ENCODE measurements at regions not wholly inside any gene's neighbourhood (a gene's known extent, or its start where the extent isn't known, plus 50 kb on each side); places are given as distances from the start of the nearest gene placed in this dataset.

GRCh38 chr3:14057701-14058100 is 67.0 kb downstream of the CHCHD4 start:
- TF ChIP-seq GATA2 (IDR thresholded peaks at IDR 0.05; ENCODE audit: low read depth, low read length) (no peak), GATA3 (IDR thresholded peaks at IDR 0.05; ENCODE audit: low read depth, low read length) (no peak)

DNA sequence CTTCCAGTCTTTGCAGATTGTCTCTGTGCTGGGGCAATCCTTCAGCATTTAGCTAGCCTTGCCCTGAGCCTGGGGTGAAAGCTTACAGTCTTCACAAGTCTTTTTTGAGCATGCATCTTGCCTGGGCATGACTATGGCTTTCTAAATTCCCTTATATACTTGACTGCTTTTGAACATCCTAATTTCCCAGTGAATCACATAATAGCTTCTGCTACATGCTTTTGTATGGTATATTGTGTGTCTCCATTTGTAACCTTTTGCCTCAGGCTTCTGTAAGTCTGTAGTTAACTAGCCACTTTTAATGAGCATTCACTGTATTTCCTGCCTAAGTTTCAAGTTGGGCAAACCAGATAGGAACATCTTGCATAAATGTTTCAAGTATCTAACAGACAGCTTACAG is 76.8 kb downstream of the CHCHD4 start:
- no peak for TF ChIP-seq GATA3 (IDR thresholded peaks at IDR 0.05; ENCODE audit: low read depth, low read length)
- TF ChIP-seq GATA2 (IDR thresholded peaks at IDR 0.05; ENCODE audit: low read depth, low read length): no peak

DNA sequence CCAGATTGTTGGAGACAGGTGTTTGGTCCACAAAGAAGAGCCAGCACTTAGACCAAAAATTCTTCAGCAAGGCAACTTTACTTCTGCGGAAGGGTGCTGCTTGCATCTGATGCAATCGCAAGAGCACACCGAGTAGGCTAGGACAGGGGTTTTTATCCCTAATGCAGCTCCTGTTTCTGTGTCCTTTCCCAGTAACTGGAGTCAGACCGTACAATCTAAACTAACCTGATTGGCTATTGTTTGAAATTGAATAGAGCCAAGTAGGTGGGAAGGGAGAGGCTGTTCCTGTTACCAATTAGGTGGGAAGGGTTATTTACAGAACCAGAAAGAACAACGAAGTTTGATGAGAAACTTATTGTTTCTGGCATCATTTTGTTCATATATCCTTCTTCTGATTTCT is 77.6 kb downstream of the CHCHD4 start:
- TF ChIP-seq GATA3 (IDR thresholded peaks at IDR 0.05; ENCODE audit: low read depth, low read length) (no peak), GATA2 (IDR thresholded peaks at IDR 0.05; ENCODE audit: low read depth, low read length) (no peak)

GRCh38 chr3:14042680-14043079 is 82.0 kb downstream of the CHCHD4 start:
- TF ChIP-seq GATA2 (IDR thresholded peaks at IDR 0.05; ENCODE audit: low read depth, low read length) (no peak), GATA3 (IDR thresholded peaks at IDR 0.05; ENCODE audit: low read depth, low read length) (no peak)

- TF ChIP-seq GATA2 (IDR thresholded peaks at IDR 0.05; ENCODE audit: low read depth, low read length) (no peak), GATA3 (IDR thresholded peaks at IDR 0.05; ENCODE audit: low read depth, low read length) (no peak)
These were observed 85.5 kb downstream of the CHCHD4 start for GRCh38 chr3:14039149-14039548.

DNA sequence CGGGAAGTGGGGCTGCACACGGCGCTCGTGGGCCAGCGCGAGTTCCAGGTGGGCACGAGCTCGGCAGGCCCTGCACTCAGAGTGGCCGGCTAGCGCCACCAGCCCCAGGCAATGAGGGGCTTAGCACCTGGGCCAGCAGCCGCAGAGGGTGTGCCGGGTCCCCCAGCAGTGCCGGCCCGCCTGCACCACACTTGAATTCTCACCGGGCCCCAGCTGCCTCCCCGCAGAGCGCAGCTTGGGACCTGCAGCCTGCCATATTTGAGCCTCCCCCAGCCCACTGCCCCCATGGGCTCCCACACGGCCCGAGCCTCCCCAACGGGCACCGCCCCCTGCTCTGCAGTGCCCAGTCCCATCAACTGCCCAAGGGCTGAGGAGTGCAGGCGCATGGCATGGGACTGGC is 87.5 kb downstream of the CHCHD4 start:
- TF ChIP-seq GATA3 (IDR thresholded peaks at IDR 0.05; ENCODE audit: low read depth, low read length): no peak
- TF ChIP-seq GATA2 (IDR thresholded peaks at IDR 0.05; ENCODE audit: low read depth, low read length): no peak

DNA sequence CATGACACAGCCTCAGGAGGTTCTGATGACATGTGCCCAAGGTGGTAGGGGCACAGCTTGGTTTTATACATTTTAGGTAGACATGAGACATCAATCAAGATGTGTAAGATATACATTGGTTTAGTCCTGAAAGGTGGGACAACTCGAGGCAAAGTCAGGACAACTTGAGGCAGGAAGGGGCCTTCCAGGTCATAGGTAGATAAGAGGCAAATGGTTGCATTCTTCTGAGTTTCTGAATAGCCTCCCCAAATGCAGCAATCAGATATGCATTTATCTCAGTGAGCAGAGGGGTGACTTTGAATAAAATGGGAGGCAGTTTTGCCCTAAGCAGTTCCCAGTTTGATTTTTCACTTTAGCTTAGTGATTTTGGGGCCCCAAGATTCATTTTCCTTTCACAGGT is 91.6 kb downstream of the CHCHD4 start:
- TF ChIP-seq GATA2 (IDR thresholded peaks at IDR 0.05; ENCODE audit: low read depth, low read length): no peak
- no peak for TF ChIP-seq GATA3 (IDR thresholded peaks at IDR 0.05; ENCODE audit: low read depth, low read length)

GRCh38 chr3:14031271-14031670 is 93.4 kb downstream of the CHCHD4 start:
- no peak for TF ChIP-seq GATA3 (IDR thresholded peaks at IDR 0.05; ENCODE audit: low read depth, low read length)
- no peak for TF ChIP-seq GATA2 (IDR thresholded peaks at IDR 0.05; ENCODE audit: low read depth, low read length)

- TF ChIP-seq GATA3 (IDR thresholded peaks at IDR 0.05; ENCODE audit: low read depth, low read length): no peak
- TF ChIP-seq GATA2 (IDR thresholded peaks at IDR 0.05; ENCODE audit: low read depth, low read length): no peak
These were observed 105.2 kb downstream of the CHCHD4 start for GRCh38 chr3:14019459-14019858.

DNA sequence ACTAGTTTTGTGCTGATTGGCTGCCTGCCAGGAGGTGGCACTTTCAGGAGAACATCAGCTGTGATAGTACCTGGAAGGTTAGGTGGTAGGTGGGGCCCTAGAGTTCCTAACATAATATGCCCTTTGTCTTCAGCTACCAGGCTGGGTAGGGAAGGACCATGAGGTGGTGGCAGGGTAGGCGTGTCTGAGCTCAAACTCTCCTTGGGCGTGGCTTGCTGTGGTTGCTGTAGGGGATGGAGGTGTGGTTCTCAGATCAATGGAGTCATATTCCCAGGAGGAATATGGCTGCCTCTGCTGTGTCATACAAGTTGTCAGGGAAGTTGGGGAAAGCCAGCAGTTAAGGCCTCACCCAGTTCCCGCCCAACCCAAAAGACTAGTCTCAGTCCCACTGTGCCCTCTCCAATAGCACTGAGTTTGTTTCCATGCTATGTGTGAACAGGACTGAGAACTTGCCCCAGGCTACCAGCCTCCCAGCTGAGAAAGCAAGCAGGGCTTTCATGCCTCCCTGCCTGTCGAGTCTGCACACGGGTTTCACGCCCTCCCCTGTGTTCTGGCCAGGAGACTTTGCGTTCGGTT is 107.7 kb downstream of the CHCHD4 start:
- no peak for TF ChIP-seq GATA2 (IDR thresholded peaks at IDR 0.05; ENCODE audit: low read depth, low read length)

GRCh38 chr3:14007006-14007405 is 117.7 kb downstream of the CHCHD4 start:
- peak; percentile 8; the same call in 1 of the 2 replicates for TF ChIP-seq GATA2 (IDR thresholded peaks at IDR 0.05; ENCODE audit: low read depth, low read length)
- TF ChIP-seq GATA3 (IDR thresholded peaks at IDR 0.05; ENCODE audit: low read depth, low read length): no peak

DNA sequence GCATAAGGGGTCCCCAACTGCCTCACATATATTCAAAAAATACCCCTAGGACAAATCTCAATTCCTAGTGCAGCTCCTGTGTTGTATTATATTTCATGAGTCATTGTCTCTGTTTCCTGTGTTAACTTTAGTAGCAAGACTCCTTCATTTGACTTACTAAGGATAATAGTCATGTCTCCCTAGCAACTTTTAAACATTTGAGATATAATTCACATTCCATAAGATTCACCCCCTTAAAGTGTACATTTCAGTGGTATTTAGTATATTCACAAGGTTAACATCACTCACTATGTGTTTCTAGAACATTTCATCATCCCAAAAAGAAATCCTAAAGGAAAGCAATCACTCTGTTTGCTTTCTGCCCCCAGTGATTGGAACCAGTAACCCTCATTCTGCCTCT is 121.3 kb upstream of the WNT7A start:
- no peak for TF ChIP-seq GATA3 (IDR thresholded peaks at IDR 0.05; ENCODE audit: low read depth, low read length)
- TF ChIP-seq GATA2 (IDR thresholded peaks at IDR 0.05; ENCODE audit: low read depth, low read length): no peak

- no peak for TF ChIP-seq GATA2 (IDR thresholded peaks at IDR 0.05; ENCODE audit: low read depth, low read length)
- TF ChIP-seq GATA3 (IDR thresholded peaks at IDR 0.05; ENCODE audit: low read depth, low read length): no peak
These were observed 120.7 kb upstream of the WNT7A start for GRCh38 chr3:14000556-14000955.

GRCh38 chr3:13998831-13999230 is 119.0 kb upstream of the WNT7A start:
- no peak for TF ChIP-seq GATA3 (IDR thresholded peaks at IDR 0.05; ENCODE audit: low read depth, low read length)
- TF ChIP-seq GATA2 (IDR thresholded peaks at IDR 0.05; ENCODE audit: low read depth, low read length): no peak

- TF ChIP-seq GATA2 (IDR thresholded peaks at IDR 0.05; ENCODE audit: low read depth, low read length) (no peak), GATA3 (IDR thresholded peaks at IDR 0.05; ENCODE audit: low read depth, low read length) (no peak)
These were observed 96.6 kb upstream of the WNT7A start for GRCh38 chr3:13976469-13976868.

DNA sequence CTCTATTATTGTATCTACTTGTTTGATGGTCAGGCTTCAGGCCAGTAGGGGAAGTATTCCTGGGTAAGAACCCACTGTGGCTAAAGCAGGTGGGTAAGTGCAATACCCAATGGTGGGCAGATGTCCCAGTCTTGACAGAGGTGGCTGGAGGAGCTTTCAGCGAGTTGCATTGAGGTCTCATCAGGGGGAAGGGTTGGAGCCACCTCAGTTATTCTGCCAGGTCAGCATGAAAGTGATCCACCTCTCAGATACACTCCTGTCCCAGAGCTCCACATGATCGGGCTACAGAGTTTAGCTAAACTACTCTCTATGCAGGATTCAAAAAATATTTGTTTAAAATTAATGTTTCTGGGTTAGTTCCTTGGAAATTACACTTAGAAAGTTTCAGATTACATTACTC is 95.8 kb upstream of the WNT7A start:
- no peak for TF ChIP-seq GATA3 (IDR thresholded peaks at IDR 0.05; ENCODE audit: low read depth, low read length)
- no peak for TF ChIP-seq GATA2 (IDR thresholded peaks at IDR 0.05; ENCODE audit: low read depth, low read length)

Data from SH-SY5Y (cell line).